HG03378 (cell line): ENCODE measurements at regions not wholly inside any gene's neighbourhood (a gene's known extent, or its start where the extent isn't known, plus 50 kb on each side); places are given as distances from the start of the nearest gene placed in this dataset.

Experiments used
- ATAC-seq: cut with Tn5 transposase; IDR thresholded peaks from one replicate; pipeline ENCODE4 v1.9.1; 2021; ENCODE audit warnings: mild to moderate bottlenecking, moderate library complexity; ENCODE audit not compliant: unreplicated experiment

DNA sequence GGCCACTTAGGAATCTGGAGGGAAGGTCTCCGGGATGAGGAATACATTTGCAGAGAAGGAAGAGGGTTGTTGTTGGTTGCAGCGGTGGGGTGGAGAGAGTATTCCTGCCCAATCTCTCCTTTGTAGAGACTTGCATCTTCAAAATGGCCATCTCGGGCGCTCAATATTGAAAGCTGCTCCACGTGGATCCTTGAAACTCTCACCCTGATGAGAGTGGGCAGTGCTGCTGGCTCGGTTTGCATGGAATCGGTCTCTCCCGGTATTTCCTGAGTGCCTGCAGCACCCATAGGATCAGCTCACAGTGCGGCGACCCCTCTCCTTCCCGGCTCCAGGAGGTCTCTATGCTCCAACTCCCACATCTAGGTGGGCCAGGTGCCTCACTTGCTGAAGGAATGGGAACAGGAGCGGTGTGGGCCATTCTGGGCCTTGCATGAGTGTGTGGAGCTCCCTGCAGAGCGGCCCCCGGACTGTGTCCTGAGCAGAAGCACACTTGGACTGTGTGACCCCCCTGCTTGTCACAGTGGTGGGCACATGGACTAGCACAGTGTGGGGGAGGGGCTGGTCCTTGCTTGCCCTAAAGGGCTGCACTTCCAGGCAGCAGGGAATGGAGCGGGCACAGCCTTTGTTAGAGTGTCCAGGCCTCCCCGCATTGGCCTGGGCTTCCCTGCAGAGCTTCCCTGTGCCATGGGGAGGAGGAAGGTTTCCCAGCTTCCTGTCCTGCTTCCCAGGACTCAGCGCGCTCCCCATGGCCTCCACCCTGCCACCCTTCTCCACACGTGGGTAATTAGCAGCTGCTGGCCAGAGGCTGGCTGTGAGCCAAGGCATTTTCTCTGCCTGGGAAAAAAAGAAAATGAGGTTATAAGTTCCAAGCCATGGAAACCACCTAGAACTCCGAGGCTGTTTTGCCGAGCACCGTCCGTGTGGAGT is 139.3 kb downstream of the IRF8 start:
- ATAC-seq: no peak

DNA sequence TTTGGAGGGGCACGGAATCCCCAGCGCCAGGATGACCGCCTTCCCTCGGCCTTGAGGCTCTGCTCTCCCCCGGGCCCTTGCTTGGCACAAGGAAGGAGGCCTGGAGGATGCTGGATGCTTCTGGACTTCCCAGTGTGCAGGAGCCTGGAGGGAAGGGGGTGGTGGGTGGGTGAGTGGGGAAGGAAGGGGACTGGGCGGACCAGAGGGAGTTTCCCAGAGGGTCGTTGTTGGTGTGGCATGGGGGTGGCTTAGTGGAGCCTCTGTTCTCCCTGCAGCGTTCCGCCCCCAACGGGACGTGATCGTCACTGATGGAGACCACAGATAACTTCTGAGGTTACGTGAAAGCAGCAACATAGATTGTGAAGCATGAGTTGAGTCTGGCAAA is 140.0 kb downstream of the IRF8 start:
- ATAC-seq: no peak

DNA sequence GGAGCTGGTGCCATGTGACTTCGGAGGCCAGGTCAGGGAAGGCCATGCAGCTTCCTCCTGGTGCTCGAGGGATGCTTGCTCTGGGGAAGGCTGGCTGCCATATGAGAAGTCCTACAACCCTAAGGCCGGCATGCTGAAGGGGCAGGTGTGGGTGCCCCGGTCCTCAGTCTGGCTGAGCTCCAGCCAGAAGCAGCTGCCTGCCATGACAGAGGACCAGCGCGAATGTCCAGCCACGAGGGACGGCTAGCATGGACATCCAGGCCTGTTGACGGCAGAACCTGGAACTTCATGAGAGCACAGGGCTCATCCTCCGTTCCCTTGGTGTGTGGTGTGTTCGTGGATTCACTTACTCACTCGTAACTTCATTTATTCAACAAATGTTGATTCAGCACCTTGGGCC is 140.6 kb downstream of the IRF8 start:
- ATAC-seq: no peak

DNA sequence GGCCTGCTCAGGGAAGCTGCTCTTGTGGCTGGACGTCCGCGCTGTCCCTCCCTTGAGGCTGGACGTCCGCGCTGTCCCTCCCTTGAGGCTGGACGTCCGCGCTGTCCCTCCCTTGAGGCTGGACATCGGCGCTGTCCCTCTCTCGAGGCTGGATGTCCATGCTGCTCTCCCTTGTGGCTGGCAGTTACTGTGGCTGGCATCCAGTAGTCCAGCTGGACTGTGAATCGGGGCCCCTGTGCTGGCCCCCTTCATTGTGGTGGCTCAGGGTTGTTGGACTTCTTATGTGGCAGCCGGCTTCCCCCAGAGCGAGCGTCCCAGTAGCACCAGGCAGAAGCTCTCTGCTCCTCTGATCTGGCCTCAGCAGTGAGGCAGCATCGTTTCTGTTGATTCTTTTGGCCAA is 141.5 kb downstream of the IRF8 start:
- no peak for ATAC-seq

DNA sequence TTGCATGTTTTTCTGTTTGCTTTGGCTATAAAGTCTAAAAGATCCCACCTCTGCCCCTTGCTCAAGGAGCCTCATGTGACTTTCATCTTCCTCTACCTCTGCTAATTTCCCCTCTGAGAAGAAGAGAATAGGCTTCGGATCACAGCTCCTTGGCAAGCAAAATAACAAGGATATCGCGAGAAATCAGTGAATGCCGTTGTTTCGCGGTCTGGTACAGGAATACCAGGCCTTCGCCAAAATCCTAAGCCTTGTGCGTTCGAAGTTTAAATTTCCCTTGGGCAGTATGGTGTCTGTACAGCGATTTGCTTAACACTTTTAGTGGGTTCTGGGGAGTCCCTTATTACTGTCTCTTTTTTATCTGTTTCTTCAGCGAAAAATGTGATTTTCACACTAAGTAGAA is 142.3 kb downstream of the IRF8 start:
- no peak for ATAC-seq

DNA sequence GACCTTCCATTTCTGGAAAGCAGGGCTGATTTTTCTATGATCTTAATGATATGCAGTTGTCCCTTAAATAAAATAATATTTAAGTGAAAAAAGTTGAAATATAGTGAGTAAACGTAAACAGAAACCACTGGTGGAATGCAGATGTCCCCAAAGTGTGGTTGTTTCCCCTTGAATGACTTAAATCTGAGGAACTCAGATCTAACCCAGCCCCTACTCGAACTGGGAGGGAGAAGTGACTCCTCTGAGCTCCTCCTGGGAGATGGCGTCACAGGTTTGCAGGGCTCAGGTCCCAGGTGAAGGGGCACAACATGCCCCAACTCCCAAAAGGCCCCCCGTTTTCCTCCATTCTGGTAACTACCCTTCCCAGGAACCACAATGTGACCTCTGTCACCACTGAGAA is 142.8 kb downstream of the IRF8 start:
- ATAC-seq: no peak

GRCh38 chr16:86042393-86042792 is 143.4 kb downstream of the IRF8 start:
- ATAC-seq: no peak

DNA sequence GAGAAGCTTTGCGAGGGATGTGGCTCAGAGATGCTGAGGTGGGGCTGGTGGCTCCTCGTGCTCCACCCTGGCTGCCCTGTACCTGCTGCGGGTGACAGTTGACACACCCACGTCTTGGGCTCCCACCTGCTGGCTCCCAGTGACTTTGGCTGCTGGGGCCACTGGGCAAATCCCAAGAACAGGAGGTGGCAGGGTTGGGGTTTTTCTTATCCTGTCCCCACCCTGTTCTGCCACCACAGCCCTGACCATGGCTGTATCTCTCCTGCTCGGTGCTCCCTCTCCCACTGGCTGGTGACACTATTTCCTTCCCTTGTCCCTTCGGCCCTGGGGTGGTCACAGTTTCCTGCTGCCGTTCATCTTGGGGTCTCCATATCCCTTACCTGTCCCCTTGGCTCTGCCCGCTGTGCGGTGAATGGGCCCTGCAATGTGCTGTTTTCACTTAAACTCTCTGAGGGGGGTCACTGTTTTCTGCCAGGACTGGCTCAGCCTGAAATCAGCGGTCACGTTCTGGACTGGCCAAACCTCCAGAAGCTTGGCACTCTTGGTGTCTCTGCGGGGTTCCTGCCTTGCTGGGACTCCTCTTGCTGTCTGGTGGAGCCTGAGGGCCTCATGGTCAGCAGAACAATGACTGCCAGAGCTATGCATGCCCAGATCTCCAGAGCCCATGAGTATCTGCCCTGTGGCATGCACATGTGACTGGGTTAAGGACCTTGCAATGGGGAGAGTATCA is 144.2 kb downstream of the IRF8 start:
- ATAC-seq: no peak

- no peak for ATAC-seq
Measured at GRCh38 chr16:86044241-86044671, 145.3 kb downstream of the IRF8 start.

- ATAC-seq: no peak
Measured at GRCh38 chr16:86044881-86045590, 146.1 kb downstream of the IRF8 start.

GRCh38 chr16:86045591-86045971 is 146.6 kb downstream of the IRF8 start:
- no peak for ATAC-seq

GRCh38 chr16:86046026-86046425 is 147.1 kb downstream of the IRF8 start:
- no peak for ATAC-seq

GRCh38 chr16:86046667-86047270 is 147.8 kb downstream of the IRF8 start:
- ATAC-seq: no peak

DNA sequence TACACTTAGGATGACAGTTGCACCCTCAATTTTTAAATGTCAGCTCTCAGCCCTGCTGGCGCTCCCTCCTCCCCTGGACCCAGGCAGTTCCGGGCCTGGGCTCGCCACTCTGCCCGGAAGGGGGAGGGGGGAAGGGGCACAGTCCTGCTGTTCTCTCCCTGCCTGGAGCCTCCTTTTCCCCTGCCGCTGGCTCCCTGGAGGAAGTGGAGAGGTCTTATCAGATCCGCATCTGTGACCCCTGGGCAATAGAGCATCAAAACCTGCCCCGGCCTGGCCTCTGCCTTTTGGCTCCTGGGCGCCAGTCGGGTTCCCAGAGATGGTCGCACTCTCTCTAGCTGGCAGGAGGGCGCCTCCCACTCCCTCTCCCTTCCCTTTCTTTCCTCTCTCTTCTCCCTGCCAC is 149.3 kb downstream of the IRF8 start:
- ATAC-seq: no peak

- no peak for ATAC-seq
Measured at GRCh38 chr16:86048882-86049585, 150.1 kb downstream of the IRF8 start.

DNA sequence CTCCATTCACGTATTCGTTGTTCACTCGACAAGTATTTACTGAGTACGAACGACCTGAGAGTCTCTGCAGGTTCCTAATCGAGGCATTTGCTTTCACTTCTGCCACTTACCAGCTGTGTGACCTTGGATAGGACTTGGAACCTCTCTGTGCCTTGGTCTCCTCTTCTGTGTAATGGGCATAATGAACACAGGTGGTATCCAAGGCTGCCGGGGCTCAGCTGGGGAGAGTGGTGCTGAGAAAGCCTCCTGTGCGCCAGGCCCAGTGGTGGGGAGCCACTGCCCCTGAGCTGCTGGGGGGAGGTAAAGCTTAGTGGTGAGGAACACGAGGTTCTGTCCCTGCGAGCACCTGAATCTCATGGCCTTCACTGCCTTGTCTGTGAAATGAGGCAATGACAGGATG is 150.7 kb downstream of the IRF8 start:
- ATAC-seq: no peak

DNA sequence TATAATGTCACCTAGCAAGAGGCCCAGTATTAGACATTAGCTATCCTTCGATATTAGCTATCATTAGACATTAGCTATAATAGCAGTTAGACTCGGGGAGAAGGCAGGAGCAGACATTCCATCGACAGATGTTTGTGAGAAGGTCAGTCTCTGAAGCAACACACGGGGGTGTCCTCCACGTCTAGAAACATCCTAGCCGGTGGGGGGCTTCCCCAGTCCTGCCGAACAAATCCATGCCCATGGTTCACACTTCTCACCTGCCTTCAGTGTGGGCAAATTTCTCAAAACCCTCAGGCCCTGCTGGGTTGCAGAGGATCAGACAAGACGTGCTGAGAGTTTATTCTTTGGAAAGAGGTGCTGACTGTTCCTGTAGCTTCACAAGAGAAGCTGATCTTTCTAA is 151.1 kb downstream of the IRF8 start:
- ATAC-seq: no peak

DNA sequence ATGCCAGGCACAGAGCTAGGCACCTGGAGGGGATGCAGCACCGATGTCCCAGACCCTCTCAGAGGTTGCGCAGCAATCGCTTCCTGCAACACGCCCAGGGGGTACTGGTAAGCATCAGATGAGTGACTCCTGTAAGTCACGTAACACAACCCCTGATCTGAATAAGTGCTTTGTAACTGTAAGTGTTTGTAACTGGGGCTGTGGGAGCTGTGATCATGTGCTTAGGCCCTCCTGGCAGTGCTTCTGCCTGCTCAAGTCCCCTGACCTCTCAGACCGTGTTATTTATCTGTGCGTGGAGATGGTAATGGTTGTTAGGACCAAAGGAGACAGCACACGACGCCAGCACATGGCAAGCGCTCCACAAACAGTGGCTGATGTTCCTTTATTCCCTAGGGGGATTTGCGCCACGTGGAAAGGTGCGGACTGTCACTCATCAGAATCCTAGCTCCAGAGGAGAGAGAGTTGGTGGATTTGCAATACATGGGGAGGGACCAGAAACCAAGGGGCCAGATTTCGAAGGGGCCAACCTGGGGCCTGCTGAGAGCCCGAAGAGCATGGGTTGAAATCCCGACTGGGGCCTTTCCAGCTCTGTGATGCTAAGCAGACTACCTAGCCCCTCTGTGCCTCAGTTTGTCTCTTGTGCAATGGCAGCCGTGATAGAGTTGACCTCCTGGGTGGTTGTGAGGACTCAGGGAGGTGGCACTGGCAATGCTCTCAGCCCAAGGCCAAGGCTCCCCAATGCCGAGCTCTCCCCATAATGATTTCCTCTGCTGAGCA is 151.8 kb downstream of the IRF8 start:
- no peak for ATAC-seq

DNA sequence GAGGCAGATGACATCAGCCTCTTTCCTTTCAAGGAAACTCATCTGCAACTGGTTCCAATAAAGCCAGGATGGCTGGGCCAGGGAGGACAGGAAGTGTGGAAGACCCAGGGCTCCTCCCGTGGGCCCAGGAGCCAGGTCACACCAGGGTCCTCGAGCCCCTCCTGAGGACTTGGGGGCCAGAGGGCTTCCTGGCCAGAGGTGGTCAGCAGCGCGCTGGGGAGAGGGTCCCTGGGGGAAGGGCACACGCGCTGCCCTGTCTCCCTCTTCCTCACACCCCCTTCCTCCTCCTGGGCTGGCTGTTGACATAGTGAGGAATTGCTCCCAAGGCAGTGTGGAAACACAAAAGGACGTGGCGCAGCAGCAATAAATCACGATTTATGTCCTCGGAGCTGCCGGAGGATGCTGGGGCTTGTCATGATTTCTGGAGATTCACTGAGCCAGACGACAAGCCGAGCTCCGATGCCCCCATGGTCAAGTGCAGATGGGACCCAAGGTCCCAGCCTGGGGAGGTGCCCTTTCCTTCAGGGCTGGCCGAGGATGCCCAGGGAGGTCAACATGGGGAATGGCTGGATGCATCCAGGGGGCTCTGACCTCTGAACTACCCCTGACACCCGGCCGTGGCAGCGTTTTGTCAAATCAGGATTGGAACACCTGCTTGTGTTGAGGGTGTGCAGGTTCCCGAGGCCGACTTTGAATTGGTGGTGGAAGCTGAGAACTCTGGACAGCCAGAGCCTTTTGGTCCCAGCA is 152.6 kb downstream of the IRF8 start:
- no peak for ATAC-seq
